VCaP (cell line): ENCODE measurements at regions not wholly inside any gene's neighbourhood (a gene's known extent, or its start where the extent isn't known, plus 50 kb on each side); places are given as distances from the start of the nearest gene placed in this dataset.
"Not testable (repeated sequence)": the region's sequence is repeated elsewhere in the genome, so short reads cannot be mapped to it uniquely, and the experiment has no call there.

Source experiments
- H3K27ac ChIP-seq: fragments of 450-650 bp; 2 replicates; pipeline ENCODE4 v1.5.1; 2017
- TF ChIP-seq, protein P1 (sequence below): fragments of 450-650 bp; conservative IDR thresholded peaks from 2 replicates; pipeline ENCODE4 v1.5.1; 2017; ENCODE audit warnings: mild to moderate bottlenecking, moderate library complexity

DNA sequence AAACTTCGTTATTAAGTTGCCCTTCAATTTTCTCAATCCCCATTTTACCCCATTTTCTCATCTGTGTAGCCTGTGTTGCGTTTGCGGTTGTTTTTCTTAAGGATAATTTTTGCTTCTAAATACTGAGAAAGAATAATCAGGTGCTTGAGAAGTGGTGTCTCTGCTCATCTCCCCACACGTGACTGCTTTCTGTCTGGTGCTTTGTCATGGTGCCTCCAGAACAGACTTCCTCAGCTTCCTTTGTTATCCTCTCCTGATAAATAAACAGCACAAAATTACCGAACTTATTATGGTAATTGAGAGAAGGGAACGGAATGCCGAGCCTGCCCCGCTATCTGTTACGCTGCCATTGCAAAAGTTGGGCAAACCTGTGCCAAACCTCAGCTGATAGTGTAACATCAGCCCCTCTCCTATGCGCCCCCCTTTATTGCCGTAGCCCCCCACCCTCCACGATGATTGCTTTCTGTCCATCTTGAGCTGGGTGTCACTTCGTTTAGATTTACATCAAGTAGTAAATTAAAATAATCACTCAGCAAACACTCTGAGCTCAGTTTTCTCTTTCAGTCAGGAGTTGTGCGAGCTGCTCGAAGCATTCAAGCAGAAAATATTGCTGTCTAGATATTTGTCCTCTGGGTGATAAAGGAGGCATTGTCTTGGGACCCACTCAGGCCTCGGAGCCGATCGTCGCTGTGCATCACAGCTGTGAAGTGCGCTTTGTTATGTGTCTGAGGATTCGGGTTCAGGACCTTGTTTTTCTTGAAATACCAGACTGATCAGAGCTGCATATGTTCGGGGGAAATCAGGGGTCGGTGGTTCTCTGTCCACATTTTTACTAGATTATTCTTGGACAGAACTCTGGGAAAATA, 1008.5 kb upstream of the FANCL start:
- H3K27ac ChIP-seq: no peak overlapping the region
- TF ChIP-seq, protein P1, sequence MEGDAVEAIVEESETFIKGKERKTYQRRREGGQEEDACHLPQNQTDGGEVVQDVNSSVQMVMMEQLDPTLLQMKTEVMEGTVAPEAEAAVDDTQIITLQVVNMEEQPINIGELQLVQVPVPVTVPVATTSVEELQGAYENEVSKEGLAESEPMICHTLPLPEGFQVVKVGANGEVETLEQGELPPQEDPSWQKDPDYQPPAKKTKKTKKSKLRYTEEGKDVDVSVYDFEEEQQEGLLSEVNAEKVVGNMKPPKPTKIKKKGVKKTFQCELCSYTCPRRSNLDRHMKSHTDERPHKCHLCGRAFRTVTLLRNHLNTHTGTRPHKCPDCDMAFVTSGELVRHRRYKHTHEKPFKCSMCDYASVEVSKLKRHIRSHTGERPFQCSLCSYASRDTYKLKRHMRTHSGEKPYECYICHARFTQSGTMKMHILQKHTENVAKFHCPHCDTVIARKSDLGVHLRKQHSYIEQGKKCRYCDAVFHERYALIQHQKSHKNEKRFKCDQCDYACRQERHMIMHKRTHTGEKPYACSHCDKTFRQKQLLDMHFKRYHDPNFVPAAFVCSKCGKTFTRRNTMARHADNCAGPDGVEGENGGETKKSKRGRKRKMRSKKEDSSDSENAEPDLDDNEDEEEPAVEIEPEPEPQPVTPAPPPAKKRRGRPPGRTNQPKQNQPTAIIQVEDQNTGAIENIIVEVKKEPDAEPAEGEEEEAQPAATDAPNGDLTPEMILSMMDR: no peak

DNA sequence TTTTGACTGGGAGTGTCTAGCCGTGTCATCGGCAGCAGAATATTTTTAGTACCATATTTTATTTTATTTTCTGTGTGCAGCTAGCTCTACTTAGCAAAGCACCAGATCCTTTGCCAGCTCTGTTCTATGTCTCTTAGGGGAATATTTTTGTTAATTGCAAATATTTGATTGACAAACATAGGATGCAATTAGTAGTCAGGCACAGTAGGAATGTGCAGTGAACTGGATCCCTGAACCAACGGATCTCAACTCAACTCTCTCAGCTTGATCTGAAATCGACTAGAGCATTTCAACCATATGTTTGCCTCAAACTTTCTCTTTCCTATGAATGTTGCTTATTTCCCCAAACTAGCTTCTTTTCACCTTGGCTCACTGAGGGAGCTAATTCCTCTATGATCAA, 998.0 kb upstream of the FANCL start:
- TF ChIP-seq, protein P1: no peak
- no peak overlapping the region for H3K27ac ChIP-seq

DNA sequence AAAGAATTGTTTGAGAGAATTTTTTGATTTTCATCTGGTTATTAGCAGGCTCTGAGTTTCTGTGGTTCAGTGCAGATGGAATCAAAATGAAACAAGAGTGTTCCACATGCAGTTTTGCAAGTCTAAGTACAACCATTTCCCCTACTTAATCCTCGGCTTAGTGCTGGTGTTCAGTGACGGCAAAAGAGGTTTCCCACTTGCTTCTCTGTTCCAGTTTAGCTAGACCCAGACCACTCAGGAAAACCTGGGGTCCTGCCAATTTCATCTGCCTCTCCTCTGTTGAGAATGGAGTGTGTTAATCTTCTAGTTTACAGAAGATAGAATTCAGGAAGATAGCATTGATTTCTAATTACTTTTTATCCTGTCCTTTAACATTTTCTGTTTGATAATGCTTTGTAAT, 996.2 kb upstream of the FANCL start:
- H3K27ac ChIP-seq: no peak overlapping the region
- TF ChIP-seq, protein P1: no peak

DNA sequence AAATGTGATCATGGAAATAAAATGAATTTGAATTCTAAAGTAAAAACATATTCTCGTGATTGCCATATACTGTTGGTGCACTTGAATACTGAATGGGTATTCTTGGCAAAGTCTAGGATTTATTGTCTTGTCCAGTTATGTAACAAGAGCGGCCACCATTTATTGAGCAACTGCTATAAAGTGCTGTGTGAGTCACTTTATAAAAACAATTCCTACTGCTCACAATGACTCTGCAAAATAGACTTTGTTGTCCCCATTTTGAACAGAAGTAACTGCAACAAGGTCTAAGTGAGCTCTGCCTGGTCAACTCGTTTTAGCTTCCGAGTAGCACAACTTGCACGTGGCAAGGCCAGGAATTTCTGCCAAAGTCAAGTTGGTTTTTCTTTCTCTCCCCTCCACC, 995.6 kb upstream of the FANCL start:
- TF ChIP-seq, protein P1: no peak

DNA sequence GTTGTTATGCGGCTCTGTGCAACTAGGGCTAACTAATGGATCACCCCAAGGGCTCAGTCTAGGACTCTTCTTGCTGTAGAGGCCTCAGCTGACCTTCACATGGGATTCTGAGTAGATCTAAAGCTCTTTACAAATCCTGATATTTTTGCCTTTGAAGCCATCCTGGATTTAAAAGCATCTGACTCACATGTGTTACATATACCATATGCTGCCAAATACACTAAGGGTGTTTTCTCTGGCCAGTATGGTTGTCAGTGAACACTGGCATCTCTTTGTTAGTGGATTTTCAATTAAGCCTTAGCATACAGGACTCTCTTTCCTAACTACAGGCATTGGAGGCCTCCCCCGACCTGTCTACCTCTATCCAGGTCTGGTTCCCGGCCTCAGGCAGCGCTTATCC, 992.8 kb upstream of the FANCL start:
- TF ChIP-seq, protein P1: no peak
- no peak overlapping the region for H3K27ac ChIP-seq

More for the DNA sequence above, 995.6 kb upstream of the FANCL start:
- no peak overlapping the region for H3K27ac ChIP-seq

DNA sequence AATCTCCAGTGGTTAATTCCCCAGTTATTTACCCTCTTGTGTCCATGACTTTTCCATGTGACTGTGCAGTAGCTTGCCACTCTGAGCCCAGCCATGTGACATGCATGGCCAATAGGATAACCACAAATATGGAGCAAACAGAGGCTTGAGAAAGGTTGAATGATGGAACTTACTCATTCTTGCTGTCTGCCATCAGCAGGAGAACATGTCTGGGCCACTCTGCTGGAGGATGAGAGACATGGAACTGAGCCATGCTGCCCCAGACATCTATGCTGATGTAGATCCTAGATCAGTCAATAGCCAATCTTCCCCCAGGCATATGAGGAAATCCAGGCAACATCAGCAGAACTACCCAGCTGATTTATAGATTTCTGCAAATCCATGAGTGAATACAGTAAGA, 992.3 kb upstream of the FANCL start:
- no peak overlapping the region for H3K27ac ChIP-seq
- TF ChIP-seq, protein P1: no peak

DNA sequence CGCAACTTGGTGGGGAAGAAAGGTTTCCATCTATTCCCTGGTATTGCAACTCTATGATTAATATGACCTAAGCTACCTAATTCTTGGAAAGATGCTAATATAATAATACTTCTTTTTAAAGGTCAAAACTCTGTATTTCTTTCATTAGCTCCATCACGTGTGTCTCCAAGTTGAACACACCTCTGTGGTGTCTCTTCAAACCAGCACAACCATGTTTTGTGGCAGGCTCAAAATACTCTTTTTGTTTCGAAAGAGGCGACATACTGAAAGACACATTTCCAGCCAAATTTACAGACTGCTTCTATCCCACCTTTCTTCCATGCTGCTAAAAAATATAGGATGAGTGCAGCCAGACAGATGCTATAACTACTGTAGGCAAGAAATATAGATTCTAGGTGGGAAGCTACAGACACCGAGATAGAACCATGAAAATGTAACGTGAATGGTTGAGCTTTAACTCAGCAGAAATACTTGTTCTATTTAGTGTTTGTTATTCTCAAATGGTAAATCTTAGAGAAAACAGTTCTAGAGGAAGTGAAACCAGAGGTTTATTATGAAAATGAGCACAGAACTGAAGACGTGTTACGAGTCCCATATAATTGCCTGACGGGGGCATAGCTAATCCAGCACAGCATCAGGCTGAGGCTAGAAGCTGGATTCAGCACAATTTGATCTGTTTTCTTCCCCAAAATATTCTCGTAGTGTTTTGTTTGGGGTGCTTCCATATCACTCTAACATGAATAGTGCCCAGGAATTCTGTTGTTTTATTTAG, 991.5 kb upstream of the FANCL start:
- TF ChIP-seq, protein P1: no peak
- no peak overlapping the region for H3K27ac ChIP-seq

DNA sequence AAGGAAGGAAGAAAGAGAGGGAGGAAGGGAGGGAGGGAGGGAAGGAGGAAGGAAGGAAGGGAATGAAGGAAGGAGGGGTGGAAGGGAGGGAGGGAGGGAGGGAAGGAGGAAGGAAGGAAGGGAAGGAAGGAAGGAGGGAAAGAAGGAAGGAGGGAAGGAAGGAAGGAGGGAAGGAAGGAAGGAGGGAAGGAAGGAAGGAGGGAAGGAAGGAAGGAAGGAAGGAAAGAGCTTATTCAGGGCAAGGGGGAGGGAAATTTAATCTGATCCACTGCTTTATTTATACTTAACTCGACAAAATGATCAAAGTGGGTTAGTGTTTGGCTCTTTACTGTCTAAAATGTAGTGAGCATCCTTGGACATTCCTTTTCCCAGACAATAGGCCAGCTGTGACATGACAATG, 985.2 kb upstream of the FANCL start:
- H3K27ac ChIP-seq: not testable (repeated sequence)
